H9 (cell line): ENCODE measurements at regions not wholly inside any gene's neighbourhood (a gene's known extent, or its start where the extent isn't known, plus 50 kb on each side); places are given as distances from the start of the nearest gene placed in this dataset.

Experiments used
- DNase-seq: peaks from one replicate; pipeline ENCODE4 v3.0.0-alpha.2; 2017
- H2AFZ ChIP-seq: one replicate; pipeline ENCODE4 v1.6.1; 2013; ENCODE audit warnings: mild to moderate bottlenecking, low read length, control low read depth, moderate library complexity
- H2AK5ac ChIP-seq: 2 replicates; pipeline ENCODE4 v1.6.1; 2013; ENCODE audit warnings: low read length, control low read depth, mixed read lengths; ENCODE audit not compliant: insufficient read length
- H2BK120ac ChIP-seq: one replicate; pipeline ENCODE4 v1.6.1; 2013; ENCODE audit warnings: low read depth, mild to moderate bottlenecking, low read length, control low read depth, inconsistent platforms; ENCODE audit not compliant: poor library complexity, severe bottlenecking
- H2BK12ac ChIP-seq: 2 replicates; pipeline ENCODE4 v1.6.1; 2013; ENCODE audit warnings: low read length, control low read depth, mixed read lengths, low read depth; ENCODE audit not compliant: insufficient read length
- H2BK15ac ChIP-seq: 2 replicates; pipeline ENCODE4 v1.6.1; 2013; ENCODE audit warnings: low read depth, low read length, control low read depth
- H2BK20ac ChIP-seq: one replicate; pipeline ENCODE4 v1.6.1; 2013; ENCODE audit warnings: low read depth, mild to moderate bottlenecking, low read length, control low read depth, inconsistent platforms; ENCODE audit not compliant: poor library complexity, severe bottlenecking
- H2BK5ac ChIP-seq: 2 replicates; pipeline ENCODE4 v1.6.1; 2013; ENCODE audit warnings: low read length, control low read depth, mixed read lengths; ENCODE audit not compliant: insufficient read length
- H3K14ac ChIP-seq: 2 replicates; pipeline ENCODE4 v1.6.1; 2013; ENCODE audit warnings: low read length, control low read depth; ENCODE audit not compliant: insufficient read depth
- H3K18ac ChIP-seq: 2 replicates; pipeline ENCODE4 v1.6.1; 2013; ENCODE audit warnings: low read depth, mild to moderate bottlenecking, mixed read lengths, low read length, control low read depth; ENCODE audit not compliant: insufficient read length
- H3K23ac ChIP-seq: 2 replicates; pipeline ENCODE4 v1.6.1; 2013; ENCODE audit warnings: low read length, control low read depth, mixed read lengths, low read depth; ENCODE audit not compliant: insufficient read length
- H3K23me2 ChIP-seq: 2 replicates; pipeline ENCODE4 v1.6.1; 2013; ENCODE audit warnings: low read depth, mild to moderate bottlenecking, mixed read lengths, low read length, control low read depth; ENCODE audit not compliant: insufficient read length, poor library complexity, severe bottlenecking
- H3K27ac ChIP-seq: 2 replicates; pipeline ENCODE4 v1.5.1; 2013; ENCODE audit warnings: low read length, control low read depth, mixed read lengths, low read depth; ENCODE audit not compliant: insufficient read length
- H3K27me3 ChIP-seq: 2 replicates; pipeline ENCODE4 v1.6.1; 2013; ENCODE audit warnings: low read length, control low read depth, inconsistent platforms; ENCODE audit not compliant: insufficient read depth
- H3K4ac ChIP-seq: 2 replicates; pipeline ENCODE4 v1.6.1; 2013; ENCODE audit warnings: low read depth, mild to moderate bottlenecking, control low read depth, inconsistent platforms, low read length, moderate library complexity
- H3K4me1 ChIP-seq: 2 replicates; pipeline ENCODE4 v1.6.1; 2013; ENCODE audit warnings: low read length, control low read depth, inconsistent platforms; ENCODE audit not compliant: insufficient read depth
- H3K4me2 ChIP-seq: 2 replicates; pipeline ENCODE4 v1.6.1; 2013; ENCODE audit warnings: low read length, control low read depth, mixed read lengths; ENCODE audit not compliant: insufficient read length, insufficient read depth
- H3K56ac ChIP-seq: 2 replicates; pipeline ENCODE4 v1.6.1; 2013; ENCODE audit warnings: low read depth, mild to moderate bottlenecking, mixed read lengths, low read length, control low read depth; ENCODE audit not compliant: insufficient read length
- H3K79me1 ChIP-seq: 2 replicates; pipeline ENCODE4 v1.6.1; 2013; ENCODE audit warnings: low read depth, mild to moderate bottlenecking, moderate library complexity, low read length, control low read depth, inconsistent platforms; ENCODE audit not compliant: insufficient read depth, poor library complexity, severe bottlenecking
- H3K79me2 ChIP-seq: 2 replicates; pipeline ENCODE4 v1.6.1; 2013; ENCODE audit warnings: low read length, control low read depth, inconsistent platforms; ENCODE audit not compliant: insufficient read depth
- H3K9ac ChIP-seq: 2 replicates; pipeline ENCODE4 v1.6.1; 2013; ENCODE audit warnings: low read length, control low read depth, mixed read lengths; ENCODE audit not compliant: insufficient read length; ENCODE audit errors: extremely low read depth
- H3K9me3 ChIP-seq: one replicate; pipeline ENCODE4 v1.6.1; 2013; ENCODE audit warnings: low read depth, low read length, inconsistent platforms; ENCODE audit not compliant: control insufficient read depth
- H3T11ph ChIP-seq: one replicate; pipeline ENCODE4 v1.6.1; 2013; ENCODE audit warnings: mild to moderate bottlenecking, low read length, control low read depth, inconsistent platforms
- H4K20me1 ChIP-seq: one replicate; pipeline ENCODE4 v1.6.1; 2013; ENCODE audit not compliant: control insufficient read depth, insufficient read length, insufficient read depth
- H4K5ac ChIP-seq: 2 replicates; pipeline ENCODE4 v1.6.1; 2013; ENCODE audit warnings: low read depth, mild to moderate bottlenecking, mixed read lengths, low read length, control low read depth; ENCODE audit not compliant: insufficient read length
- H4K8ac ChIP-seq: replicated peaks from 2 replicates; pipeline ENCODE4 v1.6.1; 2013; ENCODE audit warnings: low read length, control low read depth, mixed read lengths, low read depth; ENCODE audit not compliant: insufficient read length
- H4K91ac ChIP-seq: 2 replicates; pipeline ENCODE4 v1.6.1; 2013; ENCODE audit warnings: low read depth, mild to moderate bottlenecking, moderate library complexity, mixed read lengths, low read length, control low read depth; ENCODE audit not compliant: insufficient read length
- H3K27ac Mint-ChIP-seq, 3 experiments: 2 replicates in 2 of 3; 3 replicates in 1 of 3; pipeline ENCODE4 v1.8.0; 2020 to 2021; ENCODE audit warnings: mixed read lengths in 3 of 3, mild to moderate bottlenecking in 1 of 3, moderate library complexity in 1 of 3
- H3K27me3 Mint-ChIP-seq: 2 replicates; pipeline ENCODE4 v1.8.0; 2021; ENCODE audit warnings: low read depth, mild to moderate bottlenecking, moderate library complexity, mixed read lengths
- H3K36me3 Mint-ChIP-seq, 3 experiments: 2 replicates in 2 of 3; 3 replicates in 1 of 3; pipeline ENCODE4 v1.8.0; 2020 to 2021; ENCODE audit warnings: low read depth in 3 of 3, mixed read lengths in 3 of 3; ENCODE audit not compliant: insufficient read depth in 1 of 3
- H3K4me1 Mint-ChIP-seq, 2 experiments: 2 replicates each; pipeline ENCODE4 v1.8.0; 2020; ENCODE audit warnings: mixed read lengths in 2 of 2
- H3K4me3 Mint-ChIP-seq, 2 experiments: 2 replicates in 1 of 2; 3 replicates in 1 of 2; pipeline ENCODE4 v1.8.0; 2020 to 2021; ENCODE audit warnings: mild to moderate bottlenecking in 2 of 2, mixed read lengths in 2 of 2, moderate library complexity in 1 of 2
- H3K9me3 Mint-ChIP-seq, 2 experiments: 2 replicates in 1 of 2; 3 replicates in 1 of 2; pipeline ENCODE4 v1.8.0; 2020; ENCODE audit warnings: mild to moderate bottlenecking in 2 of 2, mixed read lengths in 2 of 2, moderate library complexity in 1 of 2
- WGBS: extraction: QIAGEN DNeasy Blood & Tissue Kit; methylation state at CpG from one replicate; pipeline ENCODE4 v1.1.7; 2013; ENCODE audit warnings: missing lambda C conversion rate, low lambda C conversion rate, mixed read lengths; ENCODE audit not compliant: insufficient read length; ENCODE audit errors: extremely low coverage; 5-methylcytosine and 5-hydroxymethylcytosine counted together
- TF ChIP-seq, protein P1 (sequence below): fragments of 200-600 bp; sonication (generic); conservative IDR thresholded peaks from 3 replicates; pipeline ENCODE4 v1.8.0; 2021; ENCODE audit warnings: antibody characterized with exemption, mild to moderate bottlenecking

DNA sequence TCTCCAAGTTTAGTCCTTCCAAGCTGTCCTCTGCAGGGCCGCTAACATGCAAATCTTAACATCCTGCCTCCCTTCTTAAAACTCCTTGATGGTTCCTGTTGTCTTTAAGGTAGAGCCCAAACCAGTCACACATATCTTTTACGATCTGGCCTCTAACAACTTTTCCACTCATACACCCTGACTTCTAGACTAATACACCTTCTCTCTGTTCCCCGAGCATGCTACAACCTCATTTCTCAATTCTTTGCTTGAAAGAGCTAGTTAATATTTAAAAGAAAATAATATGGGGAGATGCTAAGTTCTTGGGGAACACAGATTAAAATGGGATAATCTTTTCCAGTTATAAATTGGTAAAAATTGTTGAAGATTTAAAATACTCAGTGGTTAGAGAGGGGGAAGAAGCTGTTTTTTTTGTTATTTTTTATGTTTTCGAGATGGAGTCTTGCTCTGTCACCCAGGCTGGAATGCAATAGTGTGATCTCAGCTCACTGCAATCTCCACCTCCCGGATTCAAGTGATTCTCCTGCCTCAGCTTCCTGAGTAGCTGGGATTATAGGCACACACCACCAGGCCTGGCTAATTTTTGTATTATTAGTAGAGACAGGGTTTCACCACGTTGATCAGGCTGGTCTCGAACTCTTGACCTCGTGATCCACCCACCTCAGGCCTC is 250.7 kb downstream of the MAFB start:
- no peak overlapping the region for H2BK20ac ChIP-seq
- H4K5ac ChIP-seq, result no peak overlapping the region
- H3K56ac ChIP-seq, result no peak overlapping the region

More for the DNA sequence above, 250.7 kb downstream of the MAFB start:
- no peak for DNase-seq
- Histone ChIP-seq H4K8ac (no peak overlapping the region), H3K79me1 (no peaks in the 10 kb centered on the region), H2BK5ac (no peak overlapping the region), H3T11ph (no peak overlapping the region), H3K27me3 (no peaks in the 10 kb centered on the region), H3K4me1 (no peaks in the 10 kb centered on the region), H3K27ac (no peak overlapping the region), H2AFZ (no peak overlapping the region), H4K91ac (no peak overlapping the region), H2BK15ac (no peak overlapping the region), H3K23ac (no peak overlapping the region), H3K9ac (no peak overlapping the region), H3K4me2 (no peak overlapping the region), H2AK5ac (no peak overlapping the region), H4K20me1 (no peaks in the 10 kb centered on the region), H3K18ac (no peak overlapping the region), H3K23me2 (no peaks in the 10 kb centered on the region), H3K9me3 (no peaks in the 10 kb centered on the region), H3K4ac (no peak overlapping the region), H3K79me2 (no peaks in the 10 kb centered on the region), H2BK120ac (no peak overlapping the region), H3K14ac (no peak overlapping the region), H2BK12ac (no peak overlapping the region)
- no peaks in the 10 kb centered on the region for H3K36me3 Mint-ChIP-seq
- TF ChIP-seq, protein P1, sequence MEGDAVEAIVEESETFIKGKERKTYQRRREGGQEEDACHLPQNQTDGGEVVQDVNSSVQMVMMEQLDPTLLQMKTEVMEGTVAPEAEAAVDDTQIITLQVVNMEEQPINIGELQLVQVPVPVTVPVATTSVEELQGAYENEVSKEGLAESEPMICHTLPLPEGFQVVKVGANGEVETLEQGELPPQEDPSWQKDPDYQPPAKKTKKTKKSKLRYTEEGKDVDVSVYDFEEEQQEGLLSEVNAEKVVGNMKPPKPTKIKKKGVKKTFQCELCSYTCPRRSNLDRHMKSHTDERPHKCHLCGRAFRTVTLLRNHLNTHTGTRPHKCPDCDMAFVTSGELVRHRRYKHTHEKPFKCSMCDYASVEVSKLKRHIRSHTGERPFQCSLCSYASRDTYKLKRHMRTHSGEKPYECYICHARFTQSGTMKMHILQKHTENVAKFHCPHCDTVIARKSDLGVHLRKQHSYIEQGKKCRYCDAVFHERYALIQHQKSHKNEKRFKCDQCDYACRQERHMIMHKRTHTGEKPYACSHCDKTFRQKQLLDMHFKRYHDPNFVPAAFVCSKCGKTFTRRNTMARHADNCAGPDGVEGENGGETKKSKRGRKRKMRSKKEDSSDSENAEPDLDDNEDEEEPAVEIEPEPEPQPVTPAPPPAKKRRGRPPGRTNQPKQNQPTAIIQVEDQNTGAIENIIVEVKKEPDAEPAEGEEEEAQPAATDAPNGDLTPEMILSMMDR, result no peak
- no peaks in the 10 kb centered on the region; the same call in 1 of the 2 replicates for H3K27me3 Mint-ChIP-seq
- H3K27ac Mint-ChIP-seq, result no peak overlapping the region
- no peaks in the 10 kb centered on the region for H3K9me3 Mint-ChIP-seq
- H3K4me1 Mint-ChIP-seq, result peaks cover 14 to 17% of the 10 kb centered on the region in 2 experiments
- no peak overlapping the region for H3K4me3 Mint-ChIP-seq
- WGBS, result no CpG with 5 or more reads among the region's 8 CpGs
